ENCODE measurements at regions not wholly inside any gene's neighbourhood (a gene's known extent, or its start where the extent isn't known, plus 50 kb on each side); places are given as distances from the start of the nearest gene placed in this dataset.

- no peaks in the 10 kb centered on the region for H3K4me1 ChIP-seq (ENCODE audit: insufficient read depth, low read length, severe bottlenecking)
These were observed 131.6 kb downstream of the HGF start for GRCh38 chr7:81638198-81638597.

GRCh38 chr7:81637534-81637933, 132.3 kb downstream of the HGF start:
- no peaks in the 10 kb centered on the region for H3K9me3 ChIP-seq (ENCODE audit: low read length)
- H3K4me1 ChIP-seq (ENCODE audit: insufficient read depth, low read length, severe bottlenecking): no peaks in the 10 kb centered on the region
- no peaks in the 10 kb centered on the region for H3K27me3 ChIP-seq (ENCODE audit: insufficient read depth, low read length)
- H3K4me3 ChIP-seq (ENCODE audit: low read depth, low read length, poor library complexity, severe bottlenecking): no peak overlapping the region
- H3K27ac ChIP-seq (ENCODE audit: low read depth, low read length, poor library complexity, severe bottlenecking): no peak overlapping the region
- no peaks in the 10 kb centered on the region for H3K79me2 ChIP-seq (ENCODE audit: insufficient read depth, low read length)
- TF ChIP-seq EZH2 (IDR thresholded peaks at IDR 0.05; ENCODE audit: borderline replicate concordance, low read length): no peak
- TF ChIP-seq CTCF (IDR thresholded peaks at IDR 0.05; ENCODE audit: low read length): no peak
- H3F3A ChIP-seq (ENCODE audit: insufficient read depth, low read length): no peaks in the 10 kb centered on the region
- no peaks in the 10 kb centered on the region for H4K20me1 ChIP-seq (ENCODE audit: insufficient read depth, low read length)
- no peaks in the 10 kb centered on the region for H3K36me3 ChIP-seq (ENCODE audit: insufficient read depth, low read length)
- H2AFZ ChIP-seq (ENCODE audit: low read length): no peak overlapping the region
- no peak overlapping the region for H3K4me2 ChIP-seq (ENCODE audit: low read length)
- no peaks in the 10 kb centered on the region for H3K9me2 ChIP-seq (ENCODE audit: low read depth, low read length)
- no peak overlapping the region for H3K9ac ChIP-seq (ENCODE audit: low read length)

More at GRCh38 chr7:81638198-81638597, 131.6 kb downstream of the HGF start:
- H3K9me3 ChIP-seq (ENCODE audit: low read length): no peaks in the 10 kb centered on the region
- H3K27ac ChIP-seq (ENCODE audit: low read depth, low read length, poor library complexity, severe bottlenecking): no peak overlapping the region
- no peaks in the 10 kb centered on the region for H3F3A ChIP-seq (ENCODE audit: insufficient read depth, low read length)
- no peak overlapping the region for H3K4me2 ChIP-seq (ENCODE audit: low read length)
- no peak overlapping the region for H3K4me3 ChIP-seq (ENCODE audit: low read depth, low read length, poor library complexity, severe bottlenecking)
- no peak overlapping the region for H2AFZ ChIP-seq (ENCODE audit: low read length)
- H3K27me3 ChIP-seq (ENCODE audit: insufficient read depth, low read length): no peaks in the 10 kb centered on the region
- TF ChIP-seq EZH2 (IDR thresholded peaks at IDR 0.05; ENCODE audit: borderline replicate concordance, low read length) (no peak), CTCF (IDR thresholded peaks at IDR 0.05; ENCODE audit: low read length) (no peak)
- H3K9ac ChIP-seq (ENCODE audit: low read length): no peak overlapping the region
- H3K36me3 ChIP-seq (ENCODE audit: insufficient read depth, low read length): no peaks in the 10 kb centered on the region
- H4K20me1 ChIP-seq (ENCODE audit: insufficient read depth, low read length): no peaks in the 10 kb centered on the region
- no peaks in the 10 kb centered on the region for H3K79me2 ChIP-seq (ENCODE audit: insufficient read depth, low read length)
- no peaks in the 10 kb centered on the region for H3K9me2 ChIP-seq (ENCODE audit: low read depth, low read length)

GRCh38 chr7:81632418-81632817, 137.4 kb downstream of the HGF start:
- H3K4me1 ChIP-seq (ENCODE audit: insufficient read depth, low read length, severe bottlenecking): no peaks in the 10 kb centered on the region
- H3K4me3 ChIP-seq (ENCODE audit: low read depth, low read length, poor library complexity, severe bottlenecking): no peak overlapping the region
- no peak overlapping the region for H2AFZ ChIP-seq (ENCODE audit: low read length)
- no peak overlapping the region for H3K9ac ChIP-seq (ENCODE audit: low read length)
- H3K4me2 ChIP-seq (ENCODE audit: low read length): no peak overlapping the region
- no peaks in the 10 kb centered on the region for H3K79me2 ChIP-seq (ENCODE audit: insufficient read depth, low read length)
- H3K9me2 ChIP-seq (ENCODE audit: low read depth, low read length): no peaks in the 10 kb centered on the region
- TF ChIP-seq CTCF (IDR thresholded peaks at IDR 0.05; ENCODE audit: low read length) (no peak), EZH2 (IDR thresholded peaks at IDR 0.05; ENCODE audit: borderline replicate concordance, low read length) (no peak)
- H3K36me3 ChIP-seq (ENCODE audit: insufficient read depth, low read length): no peaks in the 10 kb centered on the region
- H3K27me3 ChIP-seq (ENCODE audit: insufficient read depth, low read length): no peaks in the 10 kb centered on the region
- H4K20me1 ChIP-seq (ENCODE audit: insufficient read depth, low read length): no peaks in the 10 kb centered on the region
- H3F3A ChIP-seq (ENCODE audit: insufficient read depth, low read length): 0 out of 2 replicates have a peak, but pooled peaks cover 2% of the 10 kb centered on the region
- no peak overlapping the region for H3K27ac ChIP-seq (ENCODE audit: low read depth, low read length, poor library complexity, severe bottlenecking)
- no peaks in the 10 kb centered on the region for H3K9me3 ChIP-seq (ENCODE audit: low read length)

Measured in OCI-LY1 (cell line).